K562 (cell line): ENCODE measurements at regions not wholly inside any gene's neighbourhood (a gene's known extent, or its start where the extent isn't known, plus 50 kb on each side); places are given as distances from the start of the nearest gene placed in this dataset.

ENCODE experiments used
- ATAC-seq: fragments of 200-7000 bp; cut with Tn5 transposase; 3 replicates; pipeline ENCODE4 v1.9.1; 2020; ENCODE audit warnings: moderate library complexity
- BruUV-seq: library from RNA; stranded (reverse); fragments of 400-500 nt; replicated peaks from 2 replicates; lab custom pipeline; 2021; lab: Mats Ljungman, UMichigan
- CTCF ChIA-PET: fragments of 300-600 bp; formaldehyde crosslinking; extraction: SDS; loops from one replicate; lab custom pipeline; 2021; ENCODE audit warnings: low intra/inter-chr PET ratio; lab: Yijun Ruan, JAX
- POLR2A ChIA-PET: fragments of 300-600, 350-650 bp; sonication (Branson Sonifier 250); formaldehyde crosslinking; extraction: SDS; loops from one replicate; lab custom pipeline; 2021; ENCODE audit warnings: antibody characterized with exemption, inconsistent platforms; lab: Yijun Ruan, JAX
- DNase-seq, 4 experiments: peaks; one replicate each; pipeline versions ENCODE4 v3.0.0 to v3.0.0-alpha.2; 2011 to 2018; ENCODE audit warnings: low spot score in 3 of 4, mixed read lengths in 3 of 4; ENCODE audit errors: extremely low read depth in 1 of 4
- FAIRE-seq: peaks from 2 replicates; lab custom pipeline; 2011; peaks lifted over from hg19 to GRCh38; lab: Jason Lieb, UNC
- H2AFZ ChIP-seq: 2 replicates; pipeline ENCODE4 v1.6.0; 2011; ENCODE audit warnings: low read depth, low read length, control low read depth, inconsistent platforms
- H3K27ac ChIP-seq: fragments of 200-600 bp; 3 replicates; pipeline ENCODE4 v1.8.0; 2011; ENCODE audit warnings: low read depth, mild to moderate bottlenecking, control low read depth, inconsistent platforms, low read length, moderate library complexity, mixed read lengths; ENCODE audit errors: extremely low read depth
- H3K27me3 ChIP-seq, 2 experiments: fragments of 300-600 bp in 1 of 2; 2 replicates in 1 of 2; 3 replicates in 1 of 2; pipeline versions ENCODE4 v1.6.0 to v1.8.0; 2011; ENCODE audit warnings: inconsistent platforms in 2 of 2, low read length in 2 of 2, mild to moderate bottlenecking in 1 of 2, mixed read lengths in 1 of 2, moderate library complexity in 1 of 2; ENCODE audit not compliant: control insufficient read depth in 2 of 2, insufficient read depth in 2 of 2
- H3K36me3 ChIP-seq: fragments of 300-600 bp; 3 replicates; pipeline ENCODE4 v1.8.0; 2011; ENCODE audit warnings: mild to moderate bottlenecking, low read length, inconsistent platforms; ENCODE audit not compliant: control insufficient read depth, insufficient read depth
- H3K4me1 ChIP-seq, 2 experiments: fragments of 200-600 bp in 1 of 2; replicated peaks in 1 of 2; 2 replicates in 1 of 2; 3 replicates in 1 of 2; pipeline versions ENCODE4 v1.5.1 to v1.8.0; 2011; ENCODE audit warnings: inconsistent platforms in 2 of 2, low read length in 2 of 2, mild to moderate bottlenecking in 1 of 2, mixed read lengths in 1 of 2, moderate library complexity in 1 of 2; ENCODE audit not compliant: control insufficient read depth in 2 of 2, insufficient read depth in 2 of 2
- H3K4me2 ChIP-seq: 2 replicates; pipeline ENCODE4 v1.6.1; 2011; ENCODE audit warnings: low read length, control low read depth, inconsistent platforms, mixed read lengths; ENCODE audit not compliant: insufficient read depth
- H3K4me3 ChIP-seq: fragments of 200-600 bp; sonication (generic), shearing (Covaris generic); 2 replicates; pipeline ENCODE4 v1.5.1; 2016; ENCODE audit warnings: control low read depth, inconsistent platforms
- H3K79me2 ChIP-seq: fragments of 200-600 bp; 3 replicates; pipeline ENCODE4 v1.8.0; 2011; ENCODE audit warnings: low read length, inconsistent platforms; ENCODE audit not compliant: control insufficient read depth, insufficient read depth
- H3K9ac ChIP-seq, 2 experiments: 2 replicates each; pipeline versions ENCODE4 v1.6.0 to v1.6.1; 2011; ENCODE audit warnings: low read depth in 2 of 2, low read length in 2 of 2, control low read depth in 1 of 2, inconsistent platforms in 1 of 2, mild to moderate bottlenecking in 1 of 2, mixed read lengths in 1 of 2; ENCODE audit not compliant: insufficient read depth in 1 of 2
- H3K9me1 ChIP-seq: one replicate; pipeline ENCODE4 v1.6.0; 2011; ENCODE audit warnings: inconsistent platforms, mild to moderate bottlenecking, low read length, moderate library complexity; ENCODE audit not compliant: control insufficient read depth, insufficient read depth
- H3K9me3 ChIP-seq: replicated peaks from 2 replicates; pipeline ENCODE4 v1.5.1; 2011; ENCODE audit warnings: low read depth, low read length, inconsistent platforms; ENCODE audit not compliant: control insufficient read depth, insufficient read depth
- H4K20me1 ChIP-seq: replicated peaks from 2 replicates; pipeline ENCODE4 v1.6.1; 2011; ENCODE audit warnings: low read length, inconsistent platforms, mixed read lengths; ENCODE audit not compliant: control insufficient read depth, insufficient read depth
- ARID3B ChIP-seq: fragments of 250-450 bp; sonication (Bioruptor Pico); IDR thresholded peaks from 2 replicates; pipeline ENCODE4 v1.4.0; 2020; ENCODE audit warnings: borderline replicate concordance
- CTCFL ChIP-seq: IDR thresholded peaks from 2 replicates; pipeline ENCODE4 v1.6.1; 2011; ENCODE audit warnings: borderline replicate concordance, low read depth, mild to moderate bottlenecking, moderate library complexity, low read length; ENCODE audit not compliant: insufficient read depth, poor library complexity, severe bottlenecking
- DPF2 ChIP-seq: fragments of 450-650 bp; IDR thresholded peaks from 2 replicates; pipeline ENCODE4 v1.6.1; 2016
- ESRRB ChIP-seq: fragments of 250-450 bp; sonication (Bioruptor Pico); IDR thresholded peaks from 2 replicates; pipeline ENCODE4 v1.5.0; 2020; ENCODE audit warnings: mild to moderate bottlenecking, moderate library complexity, borderline replicate concordance
- GABPA ChIP-seq: fragments of 200-800 bp; sonication (Bioruptor generic); conservative IDR thresholded peaks from 2 replicates; pipeline ENCODE4 v1.6.1; 2016; ENCODE audit warnings: low read depth, missing genetic modification characterization, missing compliant biosample characterization
- GABPB1 ChIP-seq: sonication (generic); formaldehyde crosslinking; IDR thresholded peaks from 2 replicates; pipeline ENCODE4 v1.8.0; 2022; ENCODE audit warnings: mild to moderate bottlenecking, missing genetic modification reagents
- NBN ChIP-seq: fragments of 450-650 bp; IDR thresholded peaks from 2 replicates; pipeline ENCODE4 v1.6.1; 2016; ENCODE audit warnings: low read depth, mild to moderate bottlenecking
- PCBP1 ChIP-seq: fragments of 200-400 bp; formaldehyde crosslinking; IDR thresholded peaks from 2 replicates; pipeline ENCODE4 v1.6.1; 2018; ENCODE audit warnings: mild to moderate bottlenecking, low read depth, low read length; ENCODE audit not compliant: poor library complexity, severe bottlenecking
- POLR2A ChIP-seq: fragments of 450-650 bp; conservative IDR thresholded peaks from 2 replicates; pipeline ENCODE4 v1.6.1; 2016
- PTBP1 ChIP-seq: fragments of 200-400 bp; formaldehyde crosslinking; IDR thresholded peaks from 2 replicates; pipeline ENCODE4 v1.6.1; 2017; ENCODE audit warnings: low read depth, low read length
- PURB ChIP-seq: sonication (generic); formaldehyde crosslinking; IDR thresholded peaks from 2 replicates; pipeline ENCODE4 v1.9.0; 2021; ENCODE audit warnings: low read depth, mild to moderate bottlenecking, missing genetic modification reagents
- TCF7 ChIP-seq: sonication (generic); IDR thresholded peaks from 2 replicates; pipeline ENCODE4 v1.6.1; 2016; ENCODE audit warnings: antibody characterized with exemption, borderline replicate concordance
- ZNF217 ChIP-seq: sonication (generic); formaldehyde crosslinking; IDR thresholded peaks from 2 replicates; pipeline ENCODE4 v1.8.0; 2022; ENCODE audit warnings: mild to moderate bottlenecking, missing genetic modification reagents
- ZNF3 ChIP-seq: fragments of 250-450 bp; sonication (Bioruptor Pico); IDR thresholded peaks from 2 replicates; pipeline ENCODE4 v1.5.0; 2021; ENCODE audit warnings: mild to moderate bottlenecking, moderate library complexity
- ZNF695 ChIP-seq: fragments of 450-650 bp; formaldehyde crosslinking; IDR thresholded peaks from 2 replicates; pipeline ENCODE4 v1.4.0; 2020; ENCODE audit warnings: mild to moderate bottlenecking, moderate library complexity
- WGBS: fragments of 100-300 bp; shearing (Covaris generic); methylation state at CpG from one replicate; pipeline ENCODE4 v1.1.6; 2016; ENCODE audit warnings: low coverage, mixed read lengths; ENCODE audit not compliant: insufficient coverage; ENCODE audit errors: missing lambda C conversion rate; 5-methylcytosine and 5-hydroxymethylcytosine counted together
- in situ Hi-C: fragments of 300-500 bp; cut with MboI; formaldehyde crosslinking; loops from 4 replicates; pipeline ENCODE4 v1.15.0; 2018; ENCODE audit warnings: inconsistent platforms, mixed read lengths
- intact Hi-C: fragments of 100-400 bp; cut with micrococcal nuclease; formaldehyde crosslinking; loops from 2 replicates; pipeline ENCODE4 v1.14.2; 2022
- TF ChIP-seq, protein P1 (sequence below): fragments of 450-650 bp; IDR thresholded peaks from 2 replicates; pipeline ENCODE4 v1.7.0; 2016; ENCODE audit warnings: borderline replicate concordance

GRCh38 chr4:188735082-188735481 is 595.8 kb downstream of the TRIML1 start:
- ChIA-PET CTCF (no interaction called here), POLR2A (no interaction called here)
- 0% methylated on average over 2 of the region's 15 CpGs for WGBS
- ATAC-seq (no peak), FAIRE-seq (no peak)
- Histone ChIP-seq H3K4me2 (no peak overlapping the region), H4K20me1 (no peaks in the 10 kb centered on the region), H3K36me3 (no peaks in the 10 kb centered on the region), H3K27me3 (no peaks in the 10 kb centered on the region), H3K4me3 (no peak overlapping the region), H3K4me1 (no peaks in the 10 kb centered on the region), H3K79me2 (peaks cover 2% of the 10 kb centered on the region; the same call in 2 of the 3 replicates)
- intact Hi-C loops (no loop called here), in situ Hi-C loops (no loop called here)
- BruUV-seq, result no TSS peak
- TF ChIP-seq NBN (no peak), GABPA (no peak), ARID3B (no peak), ZNF3 (CRISPR knock-in tag) (no peak), PCBP1 (no peak), PTBP1 (no peak), TCF7 (no peak), DPF2 (no peak), POLR2A (no peak), CTCFL (no peak), ESRRB (CRISPR knock-in tag) (no peak), PURB (CRISPR knock-in tag) (no peak), GABPB1 (CRISPR knock-in tag) (no peak), ZNF217 (CRISPR knock-in tag) (no peak), ZNF695 (CRISPR knock-in tag) (no peak)
- TF ChIP-seq, protein P1, sequence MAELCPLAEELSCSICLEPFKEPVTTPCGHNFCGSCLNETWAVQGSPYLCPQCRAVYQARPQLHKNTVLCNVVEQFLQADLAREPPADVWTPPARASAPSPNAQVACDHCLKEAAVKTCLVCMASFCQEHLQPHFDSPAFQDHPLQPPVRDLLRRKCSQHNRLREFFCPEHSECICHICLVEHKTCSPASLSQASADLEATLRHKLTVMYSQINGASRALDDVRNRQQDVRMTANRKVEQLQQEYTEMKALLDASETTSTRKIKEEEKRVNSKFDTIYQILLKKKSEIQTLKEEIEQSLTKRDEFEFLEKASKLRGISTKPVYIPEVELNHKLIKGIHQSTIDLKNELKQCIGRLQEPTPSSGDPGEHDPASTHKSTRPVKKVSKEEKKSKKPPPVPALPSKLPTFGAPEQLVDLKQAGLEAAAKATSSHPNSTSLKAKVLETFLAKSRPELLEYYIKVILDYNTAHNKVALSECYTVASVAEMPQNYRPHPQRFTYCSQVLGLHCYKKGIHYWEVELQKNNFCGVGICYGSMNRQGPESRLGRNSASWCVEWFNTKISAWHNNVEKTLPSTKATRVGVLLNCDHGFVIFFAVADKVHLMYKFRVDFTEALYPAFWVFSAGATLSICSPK, result no peak
- TF ChIP-seq, all 486 proteins: peak for 0
- Histone ChIP-seq H3K27ac (no peak overlapping the region), H3K9ac (no peak overlapping the region), H3K9me3 (no peaks in the 10 kb centered on the region), H3K9me1 (no peaks in the 10 kb centered on the region), H2AFZ (no peak overlapping the region)
- DNase-seq, result no peak
